ENCODE measurements at regions not wholly inside any gene's neighbourhood (a gene's known extent, or its start where the extent isn't known, plus 50 kb on each side); places are given as distances from the start of the nearest gene placed in this dataset.
"Not testable (repeated sequence)": the region's sequence is repeated elsewhere in the genome, so short reads cannot be mapped to it uniquely, and the experiment has no call there.

DNA sequence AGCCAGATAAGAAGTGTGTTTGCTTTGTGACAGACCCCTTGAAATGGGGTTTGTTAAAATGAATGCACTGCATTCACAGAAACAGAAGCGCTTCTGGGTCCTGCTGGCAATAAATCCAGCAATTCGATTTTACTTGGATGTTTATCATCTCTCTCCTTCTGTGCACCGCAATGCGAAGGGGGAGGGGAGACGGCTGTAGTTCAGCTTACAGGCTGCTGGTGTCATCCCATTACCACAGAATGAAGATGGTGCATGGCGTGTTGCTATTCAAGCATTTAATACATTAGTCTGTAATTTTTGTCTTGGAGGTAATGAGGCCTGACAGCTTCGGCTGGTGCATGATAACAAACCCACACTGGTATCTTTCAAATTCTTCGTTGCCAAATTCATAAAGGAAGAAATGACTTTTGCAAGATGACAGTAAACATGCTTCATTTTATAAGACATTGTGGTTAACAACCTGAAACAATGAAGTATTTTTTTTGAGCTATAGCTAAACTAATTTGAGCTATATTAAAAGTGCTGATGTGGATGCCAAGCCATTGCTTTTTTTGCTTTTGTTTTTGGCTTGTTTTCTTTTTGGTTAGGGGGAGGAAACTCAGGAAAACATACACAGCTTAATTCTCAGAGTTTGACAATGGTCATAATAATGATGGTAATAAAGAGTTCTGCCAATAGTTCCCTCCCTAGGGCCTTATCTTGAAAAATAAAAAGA lies 418.3 kb downstream of the OTOL1 start:
- peak; percentile 93 for DNase-seq (ENCODE audit: low spot score)

DNA sequence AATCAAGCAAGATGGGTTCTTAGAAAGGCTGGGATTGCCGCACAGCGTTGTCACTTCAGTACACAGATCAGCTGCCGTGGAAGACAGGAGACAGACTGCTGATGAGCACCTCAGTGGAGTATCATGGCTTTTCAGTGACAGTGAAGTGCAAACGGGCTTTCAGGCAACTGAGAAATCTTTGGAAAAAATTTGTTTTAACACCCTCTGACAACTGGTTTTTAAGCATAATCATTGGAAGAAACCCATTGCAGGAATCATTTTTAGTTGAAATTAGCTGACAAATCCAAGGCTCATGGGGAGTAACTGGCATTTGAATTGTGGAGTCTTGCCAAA lies 418.8 kb downstream of the OTOL1 start:
- DNase-seq (ENCODE audit: low spot score) = peak; percentile 23

GRCh38 chr3:161920196-161920595 lies 423.6 kb downstream of the OTOL1 start:
- no peak for DNase-seq (ENCODE audit: low spot score)

DNA sequence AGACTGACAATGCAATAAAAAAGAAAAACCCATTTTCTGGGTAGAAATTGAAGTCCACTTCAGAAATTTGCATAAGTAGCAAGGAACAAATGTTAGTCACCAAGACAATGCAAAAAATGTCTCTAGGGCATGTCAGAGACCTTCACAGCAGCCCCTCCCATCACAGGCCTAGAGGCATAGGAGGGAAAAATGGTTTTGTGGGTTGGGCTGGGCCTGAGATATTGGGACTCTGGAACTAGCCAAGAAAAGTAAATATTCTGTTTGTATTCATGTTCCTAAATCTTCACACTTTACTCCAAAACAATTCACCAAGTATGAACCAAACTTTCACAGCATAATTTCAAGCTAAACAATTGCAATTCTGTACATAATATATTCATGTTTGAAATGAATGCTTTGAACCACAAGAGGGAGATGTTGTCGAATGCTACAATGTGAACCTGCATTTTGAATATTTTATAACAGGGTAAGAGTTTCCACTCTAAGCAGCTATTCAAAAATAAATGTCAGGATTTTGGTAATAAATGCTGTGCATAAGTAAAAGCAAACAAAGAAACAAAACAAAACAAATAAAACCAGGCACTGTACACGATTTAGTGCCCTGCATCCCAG lies 429.2 kb downstream of the OTOL1 start:
- no peak for DNase-seq (ENCODE audit: low spot score)

GRCh38 chr3:161927131-161927530 lies 430.5 kb downstream of the OTOL1 start:
- DNase-seq (ENCODE audit: low spot score) = no peak

DNA sequence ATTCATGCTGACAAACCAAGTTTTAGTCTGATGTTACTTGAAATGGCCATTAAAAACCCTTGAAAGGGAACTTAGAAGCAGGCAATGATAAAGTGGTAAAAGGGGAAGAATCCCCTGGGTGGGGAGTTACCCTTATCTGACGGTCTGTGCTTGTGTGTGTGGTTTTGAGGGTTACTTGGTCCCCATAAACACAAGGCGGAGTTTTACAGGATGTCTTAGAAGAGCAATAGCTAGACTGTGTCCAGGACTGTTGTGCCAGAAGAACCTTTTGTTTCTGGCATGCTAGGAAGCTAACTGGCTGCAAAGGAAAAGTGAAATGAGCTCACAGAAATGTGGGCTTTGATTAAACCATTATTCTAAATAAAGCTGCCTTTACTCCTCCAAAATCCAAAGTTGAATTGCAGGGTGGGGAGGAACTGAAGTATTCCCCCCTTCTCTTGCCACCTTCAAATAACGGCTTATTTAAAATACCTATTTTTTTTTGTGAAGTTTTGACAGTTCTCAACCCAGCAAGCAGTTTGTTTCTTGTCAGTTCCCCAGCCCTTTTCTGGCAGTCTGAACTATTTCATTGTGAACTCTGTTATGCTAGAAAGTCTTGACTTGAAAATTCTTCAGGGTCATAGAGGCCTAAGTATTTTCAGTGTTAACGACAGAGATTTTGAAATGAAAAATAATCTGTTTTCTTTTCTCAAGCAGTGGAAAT lies 443.5 kb downstream of the OTOL1 start:
- DNase-seq (ENCODE audit: low spot score) = peak; percentile 8

DNA sequence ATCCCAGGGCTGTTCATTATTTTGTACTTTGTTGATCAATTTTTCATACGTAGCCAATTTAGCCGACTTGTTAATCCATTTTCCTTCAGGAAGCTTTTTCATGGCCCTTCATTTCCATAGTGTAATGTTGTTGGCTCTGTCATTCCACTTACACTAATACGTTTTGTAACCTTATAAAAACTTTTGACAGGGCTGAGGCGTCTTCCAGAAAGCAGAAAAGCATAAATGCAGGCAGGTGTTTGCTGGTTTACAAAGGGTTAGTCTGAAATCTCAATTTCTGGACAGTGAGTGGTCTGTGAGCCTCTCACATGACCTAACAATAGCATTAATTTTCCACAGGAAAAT lies 444.0 kb downstream of the OTOL1 start:
- DNase-seq (ENCODE audit: low spot score) = no peak

GRCh38 chr3:161941891-161942290 lies 445.3 kb downstream of the OTOL1 start:
- no peak for DNase-seq (ENCODE audit: low spot score)

DNA sequence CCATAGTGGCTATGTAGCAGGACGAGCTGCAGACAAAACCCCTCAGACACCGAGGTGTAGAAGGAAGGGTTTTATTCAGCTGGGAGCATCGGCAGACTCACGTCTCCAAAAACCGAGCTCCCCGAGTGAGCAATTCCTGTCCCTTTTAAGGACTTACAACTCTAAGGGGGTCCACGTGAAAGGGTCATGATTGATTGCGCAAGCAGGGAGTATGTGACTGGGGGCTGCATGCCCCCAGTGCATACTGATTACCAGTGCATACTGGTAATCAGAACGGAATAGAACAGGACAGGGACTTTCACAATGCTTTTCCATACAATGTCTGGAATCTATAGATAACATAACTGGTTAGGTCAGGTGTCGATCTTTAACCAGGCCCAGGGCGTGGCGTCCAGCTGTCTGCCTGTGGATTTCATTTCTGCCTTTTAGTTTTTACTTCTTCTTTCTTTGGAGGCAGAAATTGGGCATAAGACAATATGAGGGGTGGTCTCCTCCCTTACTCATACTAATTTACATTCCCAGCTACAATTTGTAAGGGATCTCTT lies 447.3 kb downstream of the OTOL1 start:
- DNase-seq (ENCODE audit: low spot score) = not testable (repeated sequence)

DNA sequence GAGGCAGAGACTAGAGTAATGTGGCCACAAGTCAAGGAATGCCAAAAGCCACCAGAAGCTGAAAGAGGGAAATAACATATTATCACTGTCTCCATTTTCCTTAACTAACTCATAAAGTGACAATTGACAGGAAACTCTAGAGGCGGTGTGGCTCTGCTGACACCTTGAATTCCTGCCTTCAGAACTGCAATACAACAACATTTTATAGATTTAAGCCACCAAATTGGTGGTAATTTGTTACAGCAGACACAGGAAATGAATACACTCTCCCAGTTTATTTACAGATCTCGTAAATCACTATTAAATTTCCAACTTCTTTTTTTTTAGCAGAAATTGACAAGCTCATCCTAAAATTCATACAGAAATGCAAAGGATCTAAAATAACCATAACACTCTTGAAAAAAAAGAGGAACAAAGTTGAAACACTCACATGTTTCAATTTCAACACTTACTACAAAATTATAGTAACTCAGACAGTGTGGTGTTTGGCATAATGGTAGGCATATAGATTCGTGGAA lies 449.9 kb downstream of the OTOL1 start:
- no peak for DNase-seq (ENCODE audit: low spot score)

DNA sequence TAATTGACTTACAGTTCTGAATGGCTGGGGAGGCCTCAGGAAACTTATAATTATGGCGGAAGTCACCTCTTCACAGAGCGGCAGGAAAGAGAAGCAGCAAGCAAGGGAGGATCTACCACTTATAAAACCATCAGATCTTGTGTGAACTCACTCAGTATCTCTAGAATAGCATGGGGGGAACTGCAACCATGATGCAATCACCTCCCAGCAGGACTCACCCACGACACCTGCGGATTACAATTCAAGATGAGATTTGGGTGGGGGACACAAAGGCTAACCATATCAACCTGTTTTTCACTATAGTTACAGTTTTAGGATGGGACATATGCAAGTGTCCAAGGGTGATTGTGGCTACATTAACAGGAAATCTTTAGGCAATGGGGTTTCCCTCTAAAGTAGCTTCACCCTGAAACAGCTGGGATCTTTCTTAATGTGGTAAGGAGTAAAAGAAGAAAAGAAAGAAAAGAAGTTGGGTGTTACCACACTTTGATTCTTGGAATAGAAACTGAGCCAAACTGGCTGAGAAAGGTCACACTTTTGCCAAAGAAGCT lies 453.8 kb downstream of the OTOL1 start:
- DNase-seq (ENCODE audit: low spot score) = no peak

DNA sequence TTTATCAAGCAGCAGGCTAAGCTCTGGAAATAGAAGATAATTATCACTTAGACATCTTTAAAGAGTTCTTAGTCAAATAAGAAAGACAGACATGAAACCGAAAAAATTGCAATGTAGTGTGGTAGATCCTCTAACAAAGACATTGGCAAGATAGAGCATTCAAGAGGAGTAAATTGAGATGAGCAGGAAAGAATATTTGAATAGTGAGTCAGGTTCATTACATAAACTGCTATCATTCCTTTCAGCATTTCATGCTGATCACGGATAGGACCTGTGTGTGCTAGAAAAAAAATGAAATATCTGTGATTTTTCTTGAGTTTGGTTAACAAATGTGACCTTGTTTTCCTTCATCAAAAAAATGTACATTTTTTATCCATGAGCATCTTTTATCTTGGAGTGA lies 460.9 kb downstream of the OTOL1 start:
- DNase-seq (ENCODE audit: low spot score) = no peak

- DNase-seq (ENCODE audit: low spot score) = no peak
These were observed 468.2 kb downstream of the OTOL1 start for GRCh38 chr3:161964857-161965256.

GRCh38 chr3:161969867-161970266 lies 473.3 kb downstream of the OTOL1 start:
- DNase-seq (ENCODE audit: low spot score) = no peak

- no peak for DNase-seq (ENCODE audit: low spot score)
These were observed 478.6 kb downstream of the OTOL1 start for GRCh38 chr3:161975201-161975600.

GRCh38 chr3:161977063-161977462 lies 480.5 kb downstream of the OTOL1 start:
- no peak for DNase-seq (ENCODE audit: low spot score)

- no peak for DNase-seq (ENCODE audit: low spot score)
These were observed 481.2 kb downstream of the OTOL1 start for GRCh38 chr3:161977850-161978249.

GRCh38 chr3:161987933-161988332 lies 491.3 kb downstream of the OTOL1 start:
- DNase-seq (ENCODE audit: low spot score) = no peak

DNA sequence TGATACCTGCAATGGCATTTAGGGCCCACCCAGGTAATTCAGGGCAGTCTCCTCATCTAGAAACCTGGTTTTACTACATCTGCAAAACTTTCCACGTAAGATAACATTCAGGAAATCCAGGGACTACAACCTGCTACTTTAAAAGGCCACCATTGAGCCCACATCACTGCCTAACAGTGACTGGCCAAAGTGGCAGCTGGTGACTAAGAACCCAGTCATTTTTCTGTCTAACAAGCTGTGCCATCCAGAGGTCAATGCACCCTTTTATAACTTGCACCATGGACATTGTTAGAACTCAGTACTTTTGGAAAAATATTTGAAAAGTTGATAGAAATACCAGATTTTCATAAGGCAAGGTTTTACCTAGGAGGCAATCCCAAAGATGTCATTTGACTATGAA lies 492.4 kb downstream of the OTOL1 start:
- no peak for DNase-seq (ENCODE audit: low spot score)

DNA sequence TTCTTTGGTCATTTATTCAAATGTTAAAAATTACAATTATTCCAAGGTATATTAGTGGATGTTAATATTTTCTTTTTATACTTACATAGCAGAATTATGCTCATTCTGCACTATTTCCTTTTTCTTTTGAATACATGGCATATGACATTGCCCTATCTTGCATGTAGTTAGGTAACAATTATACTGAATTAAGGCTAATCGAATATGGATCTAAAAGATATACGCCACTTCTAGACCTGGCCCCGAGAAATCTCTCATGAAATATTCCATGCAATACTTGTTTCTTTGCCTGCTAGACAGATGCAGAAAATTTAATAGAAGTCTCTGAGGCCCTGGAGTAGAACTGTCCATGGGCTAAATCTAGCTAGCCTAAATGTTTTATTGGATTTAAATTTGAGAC lies 493.4 kb downstream of the OTOL1 start:
- no peak for DNase-seq (ENCODE audit: low spot score)

DNA sequence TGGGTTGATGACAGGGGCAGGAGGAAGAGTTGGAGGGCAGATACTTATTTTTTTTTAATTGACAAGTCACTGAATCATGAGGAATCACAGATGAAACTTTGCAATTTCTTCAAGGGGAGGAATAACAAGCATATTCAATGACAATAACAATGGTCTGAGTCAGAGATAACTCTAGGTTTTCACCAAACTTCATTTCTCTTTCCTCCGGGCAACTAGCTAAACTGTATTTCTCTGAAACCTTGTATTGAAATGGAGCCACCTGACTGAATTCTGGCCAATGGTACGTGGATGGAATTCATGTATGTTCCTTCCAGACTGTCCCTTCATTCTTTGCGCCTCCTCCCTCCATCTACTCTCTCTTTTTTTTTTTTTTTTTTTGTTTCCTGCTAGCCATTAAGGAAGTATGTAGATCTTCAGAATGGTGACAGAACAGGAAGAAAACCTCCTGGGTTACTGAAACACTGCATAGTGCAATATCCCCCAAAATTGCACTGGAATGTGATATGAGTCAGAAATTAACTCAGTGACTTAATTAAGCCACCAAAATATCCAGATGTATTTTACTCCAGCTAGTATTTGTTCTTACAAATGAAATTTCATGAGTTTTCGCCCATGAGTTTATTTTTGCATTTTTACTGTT lies 495.4 kb downstream of the OTOL1 start:
- DNase-seq (ENCODE audit: low spot score) = no peak

GRCh38 chr3:161999846-162000245 lies 503.2 kb downstream of the OTOL1 start:
- DNase-seq (ENCODE audit: low spot score) = no peak
